ENCODE measurements at regions not wholly inside any gene's neighbourhood (a gene's known extent, or its start where the extent isn't known, plus 50 kb on each side); places are given as distances from the start of the nearest gene placed in this dataset.

- TF ChIP-seq POLR2A (IDR thresholded peaks at IDR 0.05; ENCODE audit: low read depth) (no peak), CTCF (IDR thresholded peaks at IDR 0.05) (no peak), EP300 (IDR thresholded peaks at IDR 0.05) (no peak)
Measured at GRCh38 chr2:240290432-240291336, 144.8 kb upstream of the GPC1 start.
